ENCODE measurements at regions not wholly inside any gene's neighbourhood (a gene's known extent, or its start where the extent isn't known, plus 50 kb on each side); places are given as distances from the start of the nearest gene placed in this dataset.
"Not testable (repeated sequence)": the region's sequence is repeated elsewhere in the genome, so short reads cannot be mapped to it uniquely, and the experiment has no call there.

GRCh38 chr12:58316926-58317325 lies 375.6 kb downstream of the ATP23 start:
- DNase-seq: no peak

- no peak for DNase-seq
Measured at GRCh38 chr12:58321414-58321813, 380.0 kb downstream of the ATP23 start.

GRCh38 chr12:58323676-58324075 lies 382.3 kb downstream of the ATP23 start:
- DNase-seq: no peak

GRCh38 chr12:58325561-58325960 lies 384.2 kb downstream of the ATP23 start:
- DNase-seq: no peak

GRCh38 chr12:58326534-58326933 lies 385.2 kb downstream of the ATP23 start:
- no peak for DNase-seq

- DNase-seq: not testable (repeated sequence)
Measured at GRCh38 chr12:58336581-58337242, 395.3 kb downstream of the ATP23 start.

GRCh38 chr12:58337539-58337938 lies 396.2 kb downstream of the ATP23 start:
- DNase-seq: not testable (repeated sequence)

- no peak for DNase-seq
Measured at GRCh38 chr12:58341791-58342190, 400.4 kb downstream of the ATP23 start.

- no peak for DNase-seq
Measured at GRCh38 chr12:58342736-58343135, 401.4 kb downstream of the ATP23 start.

GRCh38 chr12:58346032-58346632 lies 404.8 kb downstream of the ATP23 start:
- no peak for DNase-seq

GRCh38 chr12:58347188-58347587 lies 405.8 kb downstream of the ATP23 start:
- DNase-seq: no peak

- DNase-seq: no peak
Measured at GRCh38 chr12:58347691-58348090, 406.3 kb downstream of the ATP23 start.

- DNase-seq: no peak
Measured at GRCh38 chr12:58349161-58349560, 407.8 kb downstream of the ATP23 start.

- DNase-seq: no peak
Measured at GRCh38 chr12:58356794-58357193, 415.4 kb downstream of the ATP23 start.

- no peak for DNase-seq
Measured at GRCh38 chr12:58357511-58357910, 416.1 kb downstream of the ATP23 start.

GRCh38 chr12:58358369-58358768 lies 417.0 kb downstream of the ATP23 start:
- no peak for DNase-seq

GRCh38 chr12:58359084-58359483 lies 417.7 kb downstream of the ATP23 start:
- DNase-seq: no peak

- no peak for DNase-seq
Measured at GRCh38 chr12:58361056-58361455, 419.7 kb downstream of the ATP23 start.

- DNase-seq: no peak
Measured at GRCh38 chr12:58363971-58364370, 422.6 kb downstream of the ATP23 start.

- no peak for DNase-seq
Measured at GRCh38 chr12:58364389-58365086, 423.2 kb downstream of the ATP23 start.

- DNase-seq: no peak
Measured at GRCh38 chr12:58365087-58365390, 423.7 kb downstream of the ATP23 start.

- DNase-seq: no peak
Measured at GRCh38 chr12:58367041-58367440, 425.7 kb downstream of the ATP23 start.

GRCh38 chr12:58368001-58368400 lies 426.6 kb downstream of the ATP23 start:
- no peak for DNase-seq

GRCh38 chr12:58369576-58369975 lies 428.2 kb downstream of the ATP23 start:
- DNase-seq: no peak

- no peak for DNase-seq
Measured at GRCh38 chr12:58372298-58372697, 430.9 kb downstream of the ATP23 start.
